Stimulated activated CD4-positive, alpha-beta T cell treated with anti-CD3 and anti-CD28 coated beads, Interleukin-15, amount 100 ng/mL, for 48 hours (primary cell): ENCODE measurements at regions not wholly inside any gene's neighbourhood (a gene's known extent, or its start where the extent isn't known, plus 50 kb on each side); places are given as distances from the start of the nearest gene placed in this dataset.
"Not testable (repeated sequence)": the region's sequence is repeated elsewhere in the genome, so short reads cannot be mapped to it uniquely, and the experiment has no call there.

Experiments
- DNase-seq, 2 donors: peaks; one replicate each; pipeline ENCODE4 v3.0.0-alpha.2; 2020; ENCODE audit warnings: low read depth in 2 of 2

- no peak for DNase-seq
These were observed 549.4 kb upstream of the KLF4 start for GRCh38 chr9:108039012-108039411.

GRCh38 chr9:108035487-108035886, 545.9 kb upstream of the KLF4 start:
- DNase-seq, result no peak

- no peak for DNase-seq
These were observed 544.7 kb upstream of the KLF4 start for GRCh38 chr9:108033976-108034964.

- not testable (repeated sequence) for DNase-seq
These were observed 542.5 kb upstream of the KLF4 start for GRCh38 chr9:108032079-108032478.

GRCh38 chr9:108031221-108031620, 541.7 kb upstream of the KLF4 start:
- not testable (repeated sequence) for DNase-seq

- DNase-seq, result not testable (repeated sequence)
These were observed 537.1 kb upstream of the KLF4 start for GRCh38 chr9:108026718-108027117.

- DNase-seq, result no peak
These were observed 535.0 kb upstream of the KLF4 start for GRCh38 chr9:108024604-108025003.

GRCh38 chr9:108022246-108022935, 532.8 kb upstream of the KLF4 start:
- no peak for DNase-seq

- DNase-seq, result no peak
These were observed 531.6 kb upstream of the KLF4 start for GRCh38 chr9:108021096-108021710.

GRCh38 chr9:108019821-108020220, 530.3 kb upstream of the KLF4 start:
- DNase-seq, result no peak

GRCh38 chr9:108017671-108018070, 528.1 kb upstream of the KLF4 start:
- no peak for DNase-seq

GRCh38 chr9:108016446-108016845, 526.9 kb upstream of the KLF4 start:
- no peak for DNase-seq

- no peak for DNase-seq
These were observed 526.1 kb upstream of the KLF4 start for GRCh38 chr9:108015690-108016089.

- DNase-seq, result no peak
These were observed 524.8 kb upstream of the KLF4 start for GRCh38 chr9:108014353-108014752.

GRCh38 chr9:108012886-108013665, 523.5 kb upstream of the KLF4 start:
- no peak for DNase-seq

- no peak for DNase-seq
These were observed 522.8 kb upstream of the KLF4 start for GRCh38 chr9:108012405-108012804.

GRCh38 chr9:108003526-108003925, 514.0 kb upstream of the KLF4 start:
- DNase-seq, result no peak

- DNase-seq, result no peak
These were observed 512.9 kb upstream of the KLF4 start for GRCh38 chr9:108002371-108002956.

- DNase-seq, result no peak
These were observed 511.7 kb upstream of the KLF4 start for GRCh38 chr9:108001237-108001636.

GRCh38 chr9:107999890-108000289, 510.3 kb upstream of the KLF4 start:
- no peak for DNase-seq

- no peak for DNase-seq
These were observed 509.4 kb upstream of the KLF4 start for GRCh38 chr9:107999011-107999410.
